Breast epithelium (tissue), 3 donors: ENCODE measurements at regions not wholly inside any gene's neighbourhood (a gene's known extent, or its start where the extent isn't known, plus 50 kb on each side); places are given as distances from the start of the nearest gene placed in this dataset.

Source experiments
- CTCF ChIP-seq, 3 donors: fragments of 450-650 bp; IDR thresholded peaks; one replicate each; pipeline ENCODE4 v1.5.1; 2016 to 2017; ENCODE audit warnings: antibody characterized with exemption in 3 of 3, mild to moderate bottlenecking in 3 of 3, moderate library complexity in 3 of 3
- POLR2AphosphoS5 ChIP-seq, 3 donors: sonication (generic); formaldehyde crosslinking; IDR thresholded peaks; one replicate each; pipeline ENCODE4 v1.6.1; 2017; ENCODE audit warnings: antibody characterized with exemption in 3 of 3

GRCh38 chr13:56670563-56670962 lies 470.2 kb upstream of the PRR20A start:
- no peak for TF ChIP-seq CTCF (IDR thresholded peaks at IDR 0.05)
- TF ChIP-seq POLR2AphosphoS5 (IDR thresholded peaks at IDR 0.05): no peak
